Osteoblast (primary cell): ENCODE measurements at regions not wholly inside any gene's neighbourhood (a gene's known extent, or its start where the extent isn't known, plus 50 kb on each side); places are given as distances from the start of the nearest gene placed in this dataset.

Experiments used
- DNase-seq: peaks from one replicate; pipeline ENCODE4 v3.0.0; 2011; ENCODE audit warnings: low spot score, mixed read lengths; ENCODE audit not compliant: insufficient read length; ENCODE audit errors: missing footprints
- H2AFZ ChIP-seq: 2 replicates; pipeline ENCODE4 v1.6.0; 2011; ENCODE audit warnings: mild to moderate bottlenecking, low read length
- H3K27ac ChIP-seq: 2 replicates; pipeline ENCODE4 v1.5.1; 2011; ENCODE audit warnings: mild to moderate bottlenecking, low read depth, low read length, moderate library complexity
- H3K27me3 ChIP-seq: 2 replicates; pipeline ENCODE4 v1.6.0; 2012; ENCODE audit warnings: mild to moderate bottlenecking, control low read depth, inconsistent platforms, low read length, moderate library complexity; ENCODE audit not compliant: insufficient read depth
- H3K36me3 ChIP-seq: 2 replicates; pipeline ENCODE4 v1.5.1; 2011; ENCODE audit warnings: mild to moderate bottlenecking, low read length, control low read depth, moderate library complexity; ENCODE audit not compliant: insufficient read depth
- H3K4me1 ChIP-seq: 2 replicates; pipeline ENCODE4 v1.5.1; 2011; ENCODE audit warnings: mild to moderate bottlenecking, low read length, control low read depth, moderate library complexity; ENCODE audit not compliant: insufficient read depth
- H3K4me2 ChIP-seq: 2 replicates; pipeline ENCODE4 v1.6.0; 2011; ENCODE audit warnings: mild to moderate bottlenecking, low read length; ENCODE audit not compliant: insufficient read depth
- H3K4me3 ChIP-seq: fragments of 200-600 bp; sonication (generic); 3 replicates; pipeline ENCODE4 v1.5.1; 2012; ENCODE audit warnings: mild to moderate bottlenecking, low read length, inconsistent platforms; ENCODE audit not compliant: insufficient read depth
- H3K79me2 ChIP-seq: 2 replicates; pipeline ENCODE4 v1.6.0; 2012; ENCODE audit warnings: mild to moderate bottlenecking, low read length, control low read depth, inconsistent platforms; ENCODE audit not compliant: insufficient read depth
- H3K9me3 ChIP-seq: 2 replicates; pipeline ENCODE4 v1.5.1; 2011; ENCODE audit warnings: low read depth, low read length, control low read depth
- H4K20me1 ChIP-seq: 2 replicates; pipeline ENCODE4 v1.6.0; 2012; ENCODE audit warnings: mild to moderate bottlenecking, low read length, control low read depth; ENCODE audit not compliant: insufficient read depth
- TF ChIP-seq, protein P1 (sequence below): IDR thresholded peaks from 2 replicates; pipeline ENCODE4 v1.5.1; 2011; ENCODE audit warnings: mild to moderate bottlenecking, low read depth, low read length, moderate library complexity; ENCODE audit errors: extremely low read depth

DNA sequence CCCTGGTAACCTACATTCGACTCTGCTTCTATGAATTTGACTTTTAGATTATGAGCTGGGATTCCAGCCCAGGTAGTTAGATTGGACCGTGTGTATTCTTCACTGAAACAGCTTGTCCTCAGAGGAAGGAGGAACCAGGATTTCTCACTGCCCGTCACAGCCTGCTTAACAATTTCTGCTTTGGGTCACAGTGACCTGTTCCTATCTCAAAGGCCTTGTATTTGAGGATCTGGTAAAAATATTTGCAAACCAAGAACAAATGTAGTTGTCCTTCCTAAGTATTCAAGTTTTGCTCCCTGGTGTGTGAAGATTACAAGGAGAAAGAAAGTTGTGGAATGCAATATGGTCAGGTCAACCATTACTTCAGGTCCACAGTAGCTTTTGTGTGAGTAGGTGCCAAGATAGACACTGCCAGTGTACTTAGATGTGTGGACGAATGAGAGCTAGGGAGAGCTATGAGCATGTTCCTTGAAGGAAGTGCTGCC is 55.1 kb downstream of the KIF4B start:
- Histone ChIP-seq H2AFZ (no peak overlapping the region), H3K9me3 (no peaks in the 10 kb centered on the region), H3K4me1 (no peaks in the 10 kb centered on the region), H3K4me3 (no peak overlapping the region), H3K36me3 (no peaks in the 10 kb centered on the region), H4K20me1 (no peaks in the 10 kb centered on the region), H3K4me2 (no peak overlapping the region), H3K27me3 (no peaks in the 10 kb centered on the region), H3K27ac (no peak overlapping the region), H3K79me2 (no peaks in the 10 kb centered on the region)
- TF ChIP-seq, protein P1, sequence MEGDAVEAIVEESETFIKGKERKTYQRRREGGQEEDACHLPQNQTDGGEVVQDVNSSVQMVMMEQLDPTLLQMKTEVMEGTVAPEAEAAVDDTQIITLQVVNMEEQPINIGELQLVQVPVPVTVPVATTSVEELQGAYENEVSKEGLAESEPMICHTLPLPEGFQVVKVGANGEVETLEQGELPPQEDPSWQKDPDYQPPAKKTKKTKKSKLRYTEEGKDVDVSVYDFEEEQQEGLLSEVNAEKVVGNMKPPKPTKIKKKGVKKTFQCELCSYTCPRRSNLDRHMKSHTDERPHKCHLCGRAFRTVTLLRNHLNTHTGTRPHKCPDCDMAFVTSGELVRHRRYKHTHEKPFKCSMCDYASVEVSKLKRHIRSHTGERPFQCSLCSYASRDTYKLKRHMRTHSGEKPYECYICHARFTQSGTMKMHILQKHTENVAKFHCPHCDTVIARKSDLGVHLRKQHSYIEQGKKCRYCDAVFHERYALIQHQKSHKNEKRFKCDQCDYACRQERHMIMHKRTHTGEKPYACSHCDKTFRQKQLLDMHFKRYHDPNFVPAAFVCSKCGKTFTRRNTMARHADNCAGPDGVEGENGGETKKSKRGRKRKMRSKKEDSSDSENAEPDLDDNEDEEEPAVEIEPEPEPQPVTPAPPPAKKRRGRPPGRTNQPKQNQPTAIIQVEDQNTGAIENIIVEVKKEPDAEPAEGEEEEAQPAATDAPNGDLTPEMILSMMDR: no peak
- DNase-seq: no peak

DNA sequence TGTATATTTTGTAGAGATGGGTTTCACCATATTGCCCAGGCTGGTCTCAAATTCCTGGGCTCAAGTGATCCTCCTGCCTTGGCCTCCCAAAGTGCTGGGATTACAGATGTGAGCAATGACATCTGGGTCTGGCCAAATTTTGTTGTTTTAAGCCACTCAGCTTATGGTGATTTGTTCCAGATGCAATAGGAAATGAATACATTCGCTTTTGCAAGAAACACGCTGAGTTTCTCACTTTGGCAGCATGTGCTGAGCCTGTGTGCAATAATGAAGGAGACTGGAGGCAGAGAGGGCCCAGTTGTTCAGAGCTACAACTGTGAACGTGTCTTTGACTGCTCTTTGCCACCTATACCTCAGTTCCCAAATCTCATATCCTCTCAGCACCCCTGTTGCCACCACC is 56.4 kb downstream of the KIF4B start:
- Histone ChIP-seq H3K27me3 (no peaks in the 10 kb centered on the region), H4K20me1 (no peaks in the 10 kb centered on the region), H3K4me2 (no peak overlapping the region), H3K4me3 (no peak overlapping the region), H3K4me1 (no peaks in the 10 kb centered on the region), H3K79me2 (no peaks in the 10 kb centered on the region), H3K36me3 (no peaks in the 10 kb centered on the region), H2AFZ (no peak overlapping the region), H3K9me3 (no peaks in the 10 kb centered on the region), H3K27ac (no peak overlapping the region)
- TF ChIP-seq, protein P1: no peak
- no peak for DNase-seq

DNA sequence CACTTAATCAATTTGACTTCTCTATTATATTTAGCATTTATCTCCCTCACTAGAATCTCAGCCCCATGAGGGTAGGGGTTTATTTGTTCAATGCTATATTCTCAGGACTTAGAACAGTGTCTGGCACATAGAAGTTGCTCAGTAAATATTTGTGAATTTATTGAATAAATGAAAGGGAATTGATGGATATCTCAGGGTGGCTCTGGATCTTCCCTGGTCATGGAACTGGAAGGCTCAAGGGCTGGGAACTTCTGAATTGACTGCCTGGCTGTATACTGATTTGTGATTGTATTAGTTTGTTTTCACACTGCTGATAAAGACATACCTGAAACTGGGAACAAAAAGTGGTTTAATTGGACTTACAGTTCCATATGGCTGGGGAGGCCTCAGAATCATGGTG is 57.2 kb downstream of the KIF4B start:
- Histone ChIP-seq H3K79me2 (no peaks in the 10 kb centered on the region), H3K9me3 (no peaks in the 10 kb centered on the region), H3K4me2 (no peak overlapping the region), H3K36me3 (no peaks in the 10 kb centered on the region), H2AFZ (no peak overlapping the region), H3K4me1 (no peaks in the 10 kb centered on the region), H4K20me1 (no peaks in the 10 kb centered on the region), H3K4me3 (no peak overlapping the region), H3K27me3 (no peaks in the 10 kb centered on the region), H3K27ac (no peak overlapping the region)
- no peak for DNase-seq
- TF ChIP-seq, protein P1: no peak

DNA sequence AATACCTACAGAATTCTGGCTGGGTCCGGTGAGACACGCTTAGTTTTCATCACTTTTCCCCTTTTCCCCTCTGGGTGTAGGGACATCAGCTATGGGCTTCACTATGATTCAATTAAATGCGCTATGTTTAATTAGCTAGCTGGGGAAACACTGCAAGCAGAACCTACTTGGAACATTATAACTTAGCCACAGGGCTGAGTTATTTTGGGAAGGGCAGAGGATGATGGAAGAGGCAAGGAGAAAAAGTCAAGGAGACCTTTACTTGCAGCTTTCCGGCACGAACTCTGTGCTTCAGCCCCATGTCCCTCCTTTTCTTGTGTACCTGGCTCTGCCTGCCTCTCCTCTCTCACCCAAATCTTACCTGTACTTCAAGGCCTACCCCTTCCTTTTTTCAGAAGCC is 62.8 kb downstream of the KIF4B start:
- no peaks in the 10 kb centered on the region for H3K27me3 ChIP-seq
- H3K4me2 ChIP-seq: no peak overlapping the region
- DNase-seq: no peak
- TF ChIP-seq, protein P1: no peak
- no peak overlapping the region for H3K27ac ChIP-seq
- no peaks in the 10 kb centered on the region for H3K79me2 ChIP-seq
- no peaks in the 10 kb centered on the region for H4K20me1 ChIP-seq
- no peak overlapping the region for H3K4me3 ChIP-seq
- no peaks in the 10 kb centered on the region for H3K36me3 ChIP-seq
- no peak overlapping the region for H2AFZ ChIP-seq
- H3K4me1 ChIP-seq: no peaks in the 10 kb centered on the region
- no peaks in the 10 kb centered on the region for H3K9me3 ChIP-seq
